IMR-90 (cell line): ENCODE measurements at regions not wholly inside any gene's neighbourhood (a gene's known extent, or its start where the extent isn't known, plus 50 kb on each side); places are given as distances from the start of the nearest gene placed in this dataset.

Source experiments
- ATAC-seq: fragments of 200-7000 bp; cut with Tn5 transposase; 2 replicates; pipeline ENCODE4 v1.9.1; 2020; ENCODE audit warnings: low read depth, mild to moderate bottlenecking, moderate library complexity
- BruUV-seq: library from RNA; stranded (reverse); fragments of 400-500 nt; replicated peaks from 2 replicates; lab custom pipeline; 2021; lab: Mats Ljungman, UMichigan
- CTCF ChIA-PET: fragments of 300-600 bp; formaldehyde crosslinking; extraction: SDS; loops from one replicate; lab custom pipeline; 2021; ENCODE audit warnings: antibody characterized with exemption; lab: Yijun Ruan, JAX
- POLR2A ChIA-PET: fragments of 300-600 bp; sonication (Branson Sonifier 250); formaldehyde crosslinking; loops from one replicate; lab custom pipeline; 2022; ENCODE audit warnings: antibody characterized with exemption; ENCODE audit not compliant: unreplicated experiment; lab: Charles Lee
- DNase-seq: peaks from one replicate; pipeline ENCODE4 v3.0.0; 2013
- H2AFZ ChIP-seq: replicated peaks from 2 replicates; pipeline ENCODE3; 2013; ENCODE audit warnings: low read length, mild to moderate bottlenecking; ENCODE audit not compliant: poor library complexity
- H2AK5ac ChIP-seq: 2 replicates; pipeline ENCODE4 v1.6.1; 2013; ENCODE audit warnings: low read depth, low read length, inconsistent platforms
- H2AK9ac ChIP-seq: replicated peaks from 2 replicates; pipeline ENCODE3; 2013; ENCODE audit warnings: mild to moderate bottlenecking, low read depth, low read length, moderate library complexity; ENCODE audit not compliant: poor library complexity
- H2BK120ac ChIP-seq: 2 replicates; pipeline ENCODE4 v1.6.1; 2013; ENCODE audit warnings: low read depth, low read length, inconsistent platforms
- H2BK15ac ChIP-seq: 3 replicates; pipeline ENCODE4 v1.6.1; 2013; ENCODE audit warnings: low read depth, low read length, inconsistent platforms
- H2BK20ac ChIP-seq: 2 replicates; pipeline ENCODE4 v1.6.1; 2013; ENCODE audit warnings: low read depth, mild to moderate bottlenecking, inconsistent platforms, low read length, moderate library complexity
- H2BK5ac ChIP-seq: 2 replicates; pipeline ENCODE4 v1.6.1; 2013; ENCODE audit warnings: mild to moderate bottlenecking, low read depth, low read length, inconsistent platforms; ENCODE audit not compliant: poor library complexity, severe bottlenecking
- H3K14ac ChIP-seq: replicated peaks from 2 replicates; pipeline ENCODE4 v1.6.1; 2013; ENCODE audit warnings: low read depth, low read length, inconsistent platforms
- H3K18ac ChIP-seq: 2 replicates; pipeline ENCODE4 v1.6.1; 2013; ENCODE audit warnings: low read depth, low read length, control low read depth
- H3K23ac ChIP-seq: 2 replicates; pipeline ENCODE4 v1.6.1; 2013; ENCODE audit warnings: low read depth, low read length, inconsistent platforms
- H3K27ac ChIP-seq: 2 replicates; pipeline ENCODE4 v1.5.1; 2013; ENCODE audit warnings: mild to moderate bottlenecking, control low read depth, low read length; ENCODE audit not compliant: insufficient read depth
- H3K27me3 ChIP-seq: 2 replicates; pipeline ENCODE4 v1.6.1; 2013; ENCODE audit warnings: low read length; ENCODE audit not compliant: control insufficient read depth, insufficient read depth
- H3K36me3 ChIP-seq: 2 replicates; pipeline ENCODE4 v1.6.1; 2013; ENCODE audit warnings: low read length, mixed read lengths; ENCODE audit not compliant: control insufficient read depth, insufficient read depth
- H3K4ac ChIP-seq: 2 replicates; pipeline ENCODE4 v1.6.1; 2013; ENCODE audit warnings: low read depth, low read length, inconsistent platforms
- H3K4me1 ChIP-seq: 2 replicates; pipeline ENCODE4 v1.6.1; 2013; ENCODE audit warnings: low read length, mixed read lengths; ENCODE audit not compliant: control insufficient read depth, insufficient read depth
- H3K4me2 ChIP-seq: 2 replicates; pipeline ENCODE4 v1.6.1; 2013; ENCODE audit warnings: low read depth, mild to moderate bottlenecking, control low read depth, low read length, moderate library complexity
- H3K4me3 ChIP-seq: 2 replicates; pipeline ENCODE4 v1.5.1; 2013; ENCODE audit warnings: low read depth, mild to moderate bottlenecking, control low read depth, low read length, moderate library complexity; ENCODE audit not compliant: insufficient read depth
- H3K56ac ChIP-seq: 2 replicates; pipeline ENCODE4 v1.6.1; 2013; ENCODE audit warnings: low read length, inconsistent platforms; ENCODE audit not compliant: insufficient read depth; ENCODE audit errors: extremely low read depth
- H3K79me1 ChIP-seq, 2 experiments: 2 replicates each; pipeline ENCODE4 v1.6.1; 2013; ENCODE audit warnings: low read length in 2 of 2, inconsistent platforms in 1 of 2, low read depth in 1 of 2
- H3K9ac ChIP-seq: 2 replicates; pipeline ENCODE4 v1.6.1; 2013; ENCODE audit warnings: low read depth, low read length, control low read depth
- H3K9me1 ChIP-seq: 2 replicates; pipeline ENCODE4 v1.6.1; 2013; ENCODE audit warnings: low read length, inconsistent platforms; ENCODE audit not compliant: insufficient read depth
- H3K9me3 ChIP-seq: 2 replicates; pipeline ENCODE4 v1.6.1; 2013; ENCODE audit warnings: low read length; ENCODE audit not compliant: control insufficient read depth, insufficient read depth
- H4K20me1 ChIP-seq: 2 replicates; pipeline ENCODE4 v1.6.1; 2013; ENCODE audit warnings: low read length, inconsistent platforms; ENCODE audit not compliant: insufficient read depth
- H4K5ac ChIP-seq: 2 replicates; pipeline ENCODE4 v1.6.1; 2013; ENCODE audit warnings: mild to moderate bottlenecking, low read depth, low read length, control low read depth
- H4K8ac ChIP-seq, 2 experiments: 2 replicates each; pipeline ENCODE4 v1.6.1; 2013; ENCODE audit warnings: low read depth in 2 of 2, low read length in 2 of 2, control low read depth in 1 of 2, inconsistent platforms in 1 of 2
- H4K91ac ChIP-seq: 2 replicates; pipeline ENCODE4 v1.6.1; 2013; ENCODE audit warnings: low read depth, low read length, inconsistent platforms; ENCODE audit not compliant: insufficient read depth
- BHLHE40 ChIP-seq: fragments of 150-350 bp; IDR thresholded peaks from 2 replicates; pipeline ENCODE4 v1.6.1; 2016; ENCODE audit warnings: mild to moderate bottlenecking, low read depth, low read length
- CHD1 ChIP-seq: IDR thresholded peaks from 2 replicates; pipeline ENCODE4 v1.6.1; 2012; ENCODE audit warnings: low read depth, low read length, improper control_type of control experiment
- CTCF ChIP-seq: conservative IDR thresholded peaks from 2 replicates; pipeline ENCODE4 v1.5.1; 2012; ENCODE audit warnings: mild to moderate bottlenecking, low read depth, low read length, improper control_type of control experiment
- FOS ChIP-seq: fragments of 150-350 bp; IDR thresholded peaks from 2 replicates; pipeline ENCODE4 v1.6.1; 2016; ENCODE audit warnings: low read depth, low read length
- MAFK ChIP-seq: IDR thresholded peaks from 2 replicates; pipeline ENCODE4 v1.6.1; 2012; ENCODE audit warnings: low read depth, low read length, improper control_type of control experiment
- MAZ ChIP-seq: IDR thresholded peaks from 2 replicates; pipeline ENCODE4 v1.6.1; 2012; ENCODE audit warnings: low read depth, mild to moderate bottlenecking, low read length, improper control_type of control experiment, moderate library complexity, borderline replicate concordance
- RAD21 ChIP-seq: IDR thresholded peaks from 2 replicates; pipeline ENCODE4 v1.6.1; 2012; ENCODE audit warnings: low read length, improper control_type of control experiment
- RCOR1 ChIP-seq: IDR thresholded peaks from 2 replicates; pipeline ENCODE4 v1.6.1; 2012; ENCODE audit warnings: mild to moderate bottlenecking, low read length, improper control_type of control experiment; ENCODE audit not compliant: insufficient replicate concordance
- SMC3 ChIP-seq: fragments of 150-350 bp; IDR thresholded peaks from 2 replicates; pipeline ENCODE4 v1.6.1; 2016; ENCODE audit warnings: low read depth, mild to moderate bottlenecking, antibody characterized with exemption, low read length, moderate library complexity
- WGBS, 2 experiments: methylation state at CpG; one replicate each; pipeline versions ENCODE4 v1.1.5 to v1.1.7; 2013; ENCODE audit warnings: missing lambda C conversion rate in 2 of 2; ENCODE audit not compliant: insufficient read length in 1 of 2; ENCODE audit errors: extremely low coverage in 2 of 2; 5-methylcytosine and 5-hydroxymethylcytosine counted together
- dilution Hi-C: fragments of 300-500 bp; cut with HindIII; formaldehyde crosslinking; loops from one replicate; pipeline ENCODE4 v1.14.3; 2018; ENCODE audit warnings: low sequenced_read_pairs; ENCODE audit not compliant: unreplicated experiment
- in situ Hi-C: fragments of 300-500 bp; cut with MboI; formaldehyde crosslinking; loops from 3 replicates; pipeline ENCODE4 v1.14.3; 2019; ENCODE audit warnings: low sequenced_read_pairs, inconsistent platforms, mixed read lengths
- intact Hi-C: fragments of 100-400 bp; cut with micrococcal nuclease; formaldehyde crosslinking; loops from 2 replicates; pipeline ENCODE4 v1.10.0; 2022

GRCh38 chr10:110360857-110361474 is 56.2 kb upstream of the SMNDC1 start:
- POLR2A ChIA-PET, result no interaction called here
- dilution Hi-C loops, result no loop called here
- intact Hi-C loops, result no loop called here

More at GRCh38 chr10:110360857-110361474, 56.2 kb upstream of the SMNDC1 start:
- in situ Hi-C loops, result no loop called here
- Histone ChIP-seq H2AK5ac (no peak overlapping the region), H3K18ac (no peak overlapping the region), H3K27me3 (no peaks in the 10 kb centered on the region), H3K9ac (no peak overlapping the region), H3K27ac (no peak overlapping the region), H3K9me3 (no peaks in the 10 kb centered on the region), H3K9me1 (peaks cover 26% of the 10 kb centered on the region), H3K36me3 (no peaks in the 10 kb centered on the region), H2BK120ac (no peak overlapping the region), H3K4ac (no peak overlapping the region), H2BK5ac (no peak overlapping the region), H4K8ac (no peak overlapping the region), H2BK15ac (no peak overlapping the region), H4K20me1 (no peaks in the 10 kb centered on the region), H4K91ac (no peak overlapping the region), H3K56ac (no peak overlapping the region), H2AK9ac (no peak overlapping the region), H2AFZ (no peak overlapping the region), H3K4me1 (peaks cover 26% of the 10 kb centered on the region), H3K4me3 (no peak overlapping the region), H3K4me2 (no peak overlapping the region), H2BK20ac (no peak overlapping the region), H3K14ac (no peak overlapping the region), H3K79me1 (peaks cover 0 to 12% of the 10 kb centered on the region in 2 experiments; a peak in 1 of 4 replicates), H4K5ac (no peak overlapping the region), H3K23ac (no peak overlapping the region)
- no peak for TF ChIP-seq CTCF
- no peak for TF ChIP-seq CHD1
- no peak for TF ChIP-seq RCOR1
- no peak for TF ChIP-seq FOS
- TF ChIP-seq MAFK, result no peak
- no peak for TF ChIP-seq BHLHE40
- no peak for TF ChIP-seq SMC3
- no peak for TF ChIP-seq MAZ
- no peak for TF ChIP-seq RAD21
- no peak for ATAC-seq
- no CpG with 5 or more reads among the region's 5 CpGs for WGBS, 2 experiments
- BruUV-seq, result no TSS peak
- no peak for DNase-seq
- CTCF ChIA-PET, result no interaction called here
